Endothelial cell (in vitro differentiated cells): ENCODE measurements at regions not wholly inside any gene's neighbourhood (a gene's known extent, or its start where the extent isn't known, plus 50 kb on each side); places are given as distances from the start of the nearest gene placed in this dataset.

ENCODE experiments used
- DNase-seq: peaks from one replicate; pipeline ENCODE4 v3.0.0; 2021; ENCODE audit warnings: low spot score
- H3K27ac Mint-ChIP-seq: one replicate; pipeline ENCODE4 v1.8.0; 2021; ENCODE audit warnings: mixed read lengths, inconsistent platforms; ENCODE audit not compliant: unreplicated experiment
- H3K27me3 Mint-ChIP-seq: one replicate; pipeline ENCODE4 v1.8.0; 2021; ENCODE audit warnings: mild to moderate bottlenecking, moderate library complexity, mixed read lengths, inconsistent platforms; ENCODE audit not compliant: unreplicated experiment
- H3K36me3 Mint-ChIP-seq: one replicate; pipeline ENCODE4 v1.8.0; 2021; ENCODE audit warnings: mild to moderate bottlenecking, low read depth, mixed read lengths, inconsistent platforms; ENCODE audit not compliant: unreplicated experiment
- H3K4me1 Mint-ChIP-seq: one replicate; pipeline ENCODE4 v1.8.0; 2021; ENCODE audit warnings: mild to moderate bottlenecking, mixed read lengths, inconsistent platforms; ENCODE audit not compliant: unreplicated experiment
- H3K4me3 Mint-ChIP-seq: one replicate; pipeline ENCODE4 v1.8.0; 2021; ENCODE audit warnings: mild to moderate bottlenecking, mixed read lengths, inconsistent platforms; ENCODE audit not compliant: unreplicated experiment
- H3K9me3 Mint-ChIP-seq: one replicate; pipeline ENCODE4 v1.8.0; 2021; ENCODE audit warnings: mixed read lengths, inconsistent platforms; ENCODE audit not compliant: unreplicated experiment
- CTCF ChIP-seq: fragments of 200-600 bp; sonication (generic); IDR thresholded peaks from one replicate; pipeline ENCODE4 v1.5.0; 2021; ENCODE audit warnings: antibody characterized with exemption; ENCODE audit not compliant: unreplicated experiment

- no peaks in the 10 kb centered on the region for H3K9me3 Mint-ChIP-seq
These were observed 197.9 kb downstream of the OTOR start for GRCh38 chr20:16946097-16946496.

DNA sequence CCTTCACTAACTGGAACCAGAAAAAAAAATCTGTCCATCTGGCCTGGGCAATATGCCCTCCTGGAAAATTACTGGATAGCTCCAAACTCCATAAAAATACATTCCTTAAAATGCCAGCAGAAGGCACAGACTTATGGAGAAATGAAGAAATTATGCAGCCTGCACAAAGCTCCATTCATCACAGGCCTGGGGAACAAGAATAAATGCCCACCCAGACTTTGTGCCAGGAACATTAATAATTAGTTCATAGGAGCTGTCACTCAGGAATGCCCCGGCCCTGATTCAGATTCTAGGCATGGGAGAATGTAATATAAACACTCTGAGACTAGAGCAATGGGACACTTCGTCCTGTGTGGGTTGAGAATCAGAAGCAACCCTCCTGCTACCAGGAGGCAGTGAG is 199.3 kb downstream of the OTOR start:
- no peak for TF ChIP-seq CTCF
- no peaks in the 10 kb centered on the region for H3K36me3 Mint-ChIP-seq
- peaks cover 1% of the 10 kb centered on the region for H3K27me3 Mint-ChIP-seq
- no peak overlapping the region for H3K27ac Mint-ChIP-seq
- no peak for DNase-seq
- no peaks in the 10 kb centered on the region for H3K9me3 Mint-ChIP-seq
- H3K4me1 Mint-ChIP-seq: peaks cover 8% of the 10 kb centered on the region
- no peak overlapping the region for H3K4me3 Mint-ChIP-seq

More at GRCh38 chr20:16946097-16946496, 197.9 kb downstream of the OTOR start:
- Mint-ChIP-seq H3K36me3 (no peaks in the 10 kb centered on the region), H3K4me3 (no peak overlapping the region), H3K27me3 (peaks cover 1% of the 10 kb centered on the region), H3K4me1 (peaks cover 8% of the 10 kb centered on the region), H3K27ac (no peak overlapping the region)
- no peak for TF ChIP-seq CTCF
- no peak for DNase-seq

DNA sequence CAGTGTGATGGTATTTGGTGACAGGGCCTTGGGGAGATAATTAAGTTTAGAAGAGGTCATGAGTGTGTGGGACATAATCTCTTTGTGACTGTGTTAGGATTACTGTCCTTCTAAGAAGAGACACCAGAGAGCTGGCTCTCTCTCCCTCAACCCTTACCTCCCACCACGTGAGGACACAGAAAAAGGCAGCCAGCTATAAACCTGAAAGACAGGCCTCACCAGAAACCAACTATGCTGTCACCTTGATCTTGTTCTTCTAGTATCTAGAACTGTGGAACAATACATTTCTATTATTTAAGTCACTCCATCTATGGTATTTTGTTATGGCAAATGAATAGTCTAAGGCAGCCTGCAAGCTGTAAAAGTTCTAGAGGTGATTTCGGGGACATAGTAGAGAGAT is 203.7 kb downstream of the OTOR start:
- peaks cover 1% of the 10 kb centered on the region for H3K27me3 Mint-ChIP-seq
- H3K4me1 Mint-ChIP-seq: no peaks in the 10 kb centered on the region
- no peak for DNase-seq
- no peak for TF ChIP-seq CTCF
- no peaks in the 10 kb centered on the region for H3K9me3 Mint-ChIP-seq
- H3K27ac Mint-ChIP-seq: no peak overlapping the region
- no peak overlapping the region for H3K4me3 Mint-ChIP-seq
- H3K36me3 Mint-ChIP-seq: no peaks in the 10 kb centered on the region

GRCh38 chr20:16952965-16953364 is 204.8 kb downstream of the OTOR start:
- no peak overlapping the region for H3K4me3 Mint-ChIP-seq

GRCh38 chr20:16953858-16954257 is 205.7 kb downstream of the OTOR start:
- no peak overlapping the region for H3K27ac Mint-ChIP-seq

More at GRCh38 chr20:16952965-16953364, 204.8 kb downstream of the OTOR start:
- DNase-seq: no peak
- Mint-ChIP-seq H3K9me3 (no peaks in the 10 kb centered on the region), H3K27ac (no peak overlapping the region), H3K36me3 (no peaks in the 10 kb centered on the region), H3K27me3 (peaks cover 1% of the 10 kb centered on the region), H3K4me1 (no peaks in the 10 kb centered on the region)
- TF ChIP-seq CTCF: no peak

More at GRCh38 chr20:16953858-16954257, 205.7 kb downstream of the OTOR start:
- Mint-ChIP-seq H3K36me3 (no peaks in the 10 kb centered on the region), H3K4me3 (no peak overlapping the region), H3K27me3 (no peaks in the 10 kb centered on the region), H3K9me3 (no peaks in the 10 kb centered on the region), H3K4me1 (no peaks in the 10 kb centered on the region)
- no peak for DNase-seq
- TF ChIP-seq CTCF: no peak
